HG02981 (cell line): ENCODE measurements at regions not wholly inside any gene's neighbourhood (a gene's known extent, or its start where the extent isn't known, plus 50 kb on each side); places are given as distances from the start of the nearest gene placed in this dataset.

Source experiments
- ATAC-seq: cut with Tn5 transposase; IDR thresholded peaks from one replicate; pipeline ENCODE4 v1.9.1; 2021; ENCODE audit warnings: mild to moderate bottlenecking, moderate library complexity; ENCODE audit not compliant: unreplicated experiment

DNA sequence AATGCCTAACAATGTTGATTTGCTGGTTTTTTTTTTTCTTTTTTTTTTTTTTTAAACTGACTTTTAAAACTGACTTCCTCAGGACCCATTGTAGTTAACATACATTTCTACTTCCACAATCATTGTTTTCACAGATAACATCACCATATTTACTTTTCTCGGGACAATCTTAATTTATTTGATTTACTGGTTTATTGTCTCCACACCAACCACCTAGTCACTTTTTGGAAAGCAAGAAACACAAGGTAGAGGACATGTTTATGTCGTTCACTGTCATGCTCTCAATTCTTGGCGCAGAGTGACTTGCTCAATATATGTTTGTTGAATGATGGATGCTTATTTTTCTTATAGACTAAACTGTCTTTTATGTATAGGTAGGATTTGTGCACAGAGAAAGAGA is 2280.7 kb downstream of the MAT2B start:
- ATAC-seq = no peak

DNA sequence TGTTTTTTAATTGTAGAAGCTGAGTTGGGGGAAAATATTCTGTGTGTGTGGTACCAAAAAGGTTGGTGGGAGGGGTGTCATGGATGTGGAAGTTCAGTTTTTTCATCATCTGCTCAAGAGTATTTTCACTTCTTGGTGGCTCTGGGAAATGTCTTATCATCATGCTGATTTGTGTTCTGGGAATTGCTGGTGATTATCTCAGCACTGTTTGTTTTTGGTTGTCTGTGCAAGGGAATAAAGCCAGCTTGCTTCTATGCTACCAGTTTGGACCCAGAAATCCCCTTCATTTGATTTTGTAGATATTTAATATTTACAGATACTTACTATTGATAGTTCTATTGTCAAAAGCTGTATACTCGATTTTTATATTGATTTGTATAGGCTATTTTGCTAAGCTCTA is 2289.7 kb downstream of the MAT2B start:
- no peak for ATAC-seq

DNA sequence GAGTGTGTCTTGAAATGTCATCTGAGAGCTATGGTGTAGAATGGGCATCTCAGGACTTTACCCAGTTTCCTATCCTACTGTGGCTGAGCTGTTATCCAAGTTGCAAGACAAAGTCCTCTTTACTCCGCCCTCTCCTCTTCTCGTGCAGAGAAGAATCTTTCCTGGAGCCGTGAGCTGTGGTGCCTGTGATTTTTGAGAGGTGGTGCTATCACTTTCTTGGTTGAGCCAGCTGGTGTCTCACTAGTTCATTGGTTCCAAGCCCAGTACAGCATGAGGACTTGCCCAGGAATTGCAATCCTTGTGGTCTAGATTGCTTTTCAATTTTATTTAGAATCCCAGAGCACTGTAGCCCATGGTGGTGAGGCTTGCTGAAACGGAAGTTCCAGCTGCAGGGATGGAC is 2300.3 kb downstream of the MAT2B start:
- ATAC-seq = no peak

DNA sequence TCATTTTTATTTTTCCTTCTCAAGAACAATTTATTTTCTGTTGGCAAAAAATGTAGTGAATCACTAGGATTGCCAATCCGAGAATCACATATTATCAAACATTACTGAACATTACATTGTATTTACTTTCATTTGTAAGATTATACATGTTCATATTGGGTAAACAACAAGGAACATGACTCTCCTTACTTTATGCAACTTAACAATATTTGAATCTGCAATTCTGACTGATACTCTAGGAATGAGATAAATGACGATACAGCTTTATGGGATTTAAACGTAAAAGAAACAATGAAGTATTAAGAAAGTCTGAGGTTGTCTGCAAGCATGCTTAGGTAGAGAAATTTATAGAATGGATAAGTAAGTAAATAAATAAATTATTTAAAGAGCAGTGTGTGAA is 2302.9 kb downstream of the MAT2B start:
- no peak for ATAC-seq

DNA sequence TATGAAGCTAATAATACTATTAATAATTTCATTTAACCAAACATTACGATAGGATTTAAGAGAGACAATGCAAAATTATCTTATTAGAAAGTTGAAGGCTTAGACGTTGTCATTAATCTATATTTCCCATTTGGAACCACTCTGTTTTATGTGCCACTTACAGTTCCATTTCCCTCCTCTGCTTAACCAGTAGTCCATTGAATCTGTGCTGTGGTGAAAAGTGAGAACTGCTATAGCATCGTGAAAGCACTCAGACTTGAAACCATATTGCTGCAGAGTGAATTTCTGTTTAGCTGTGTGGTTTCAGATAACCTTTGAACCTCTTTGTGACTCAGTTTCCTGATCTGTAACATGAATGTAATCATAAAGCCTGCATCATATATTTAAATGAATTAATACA is 2304.5 kb downstream of the MAT2B start:
- no peak for ATAC-seq

DNA sequence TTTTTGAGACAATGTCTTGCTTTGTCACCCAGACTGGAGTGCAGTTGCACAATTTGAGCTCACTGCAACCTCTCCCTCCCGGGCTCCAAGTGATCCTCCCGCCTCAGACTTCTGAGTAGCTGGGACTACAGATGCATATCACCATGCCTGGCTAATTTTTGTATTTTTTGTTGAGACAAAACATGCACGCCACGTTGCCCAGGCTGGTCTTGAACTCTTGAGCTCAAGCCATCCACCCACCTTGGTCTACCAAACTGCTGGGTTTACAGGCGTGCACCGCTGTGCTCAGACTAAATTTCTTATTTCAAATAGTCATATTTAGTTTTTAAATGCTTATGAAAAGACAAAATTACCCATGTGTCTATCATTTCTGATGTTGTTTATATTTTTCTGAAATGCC is 2324.1 kb downstream of the MAT2B start:
- ATAC-seq = no peak

DNA sequence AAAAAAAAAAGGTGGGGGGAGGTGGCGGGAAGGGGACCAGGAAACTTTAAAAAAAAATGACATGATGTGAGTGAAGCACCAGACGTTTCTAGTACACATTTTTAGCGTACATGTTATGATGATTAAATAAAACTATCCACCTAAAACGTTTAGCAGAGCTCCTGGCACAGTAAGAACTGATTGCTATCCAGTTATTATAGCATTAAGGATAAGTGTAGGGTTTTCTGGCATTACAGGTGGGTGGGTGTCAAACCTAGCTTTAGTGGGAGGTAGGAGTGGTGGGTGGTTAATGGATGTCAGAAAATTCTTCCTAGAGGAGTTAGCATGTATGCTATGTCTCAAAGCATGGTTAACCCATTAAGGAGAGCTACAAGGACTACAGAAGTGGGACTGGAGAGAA is 2329.5 kb downstream of the MAT2B start:
- no peak for ATAC-seq

DNA sequence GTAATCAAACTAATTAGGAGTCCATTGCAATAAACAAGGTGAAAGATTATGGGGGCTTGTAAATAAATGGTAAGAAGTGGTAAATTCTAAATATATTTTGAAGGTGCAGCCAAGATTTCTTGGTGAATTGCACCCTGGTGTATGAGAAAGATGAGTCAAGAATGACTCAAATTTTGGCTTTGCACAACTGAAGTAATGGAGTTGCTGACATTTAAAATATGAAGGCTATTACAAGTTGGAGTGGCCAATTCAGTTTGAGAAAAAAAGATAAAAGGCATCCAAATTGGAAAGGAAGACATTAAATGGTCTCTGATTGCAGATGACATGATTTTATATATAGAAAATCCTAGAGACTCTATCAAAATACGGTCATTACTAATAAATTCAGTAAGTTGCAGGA is 2330.6 kb downstream of the MAT2B start:
- no peak for ATAC-seq

DNA sequence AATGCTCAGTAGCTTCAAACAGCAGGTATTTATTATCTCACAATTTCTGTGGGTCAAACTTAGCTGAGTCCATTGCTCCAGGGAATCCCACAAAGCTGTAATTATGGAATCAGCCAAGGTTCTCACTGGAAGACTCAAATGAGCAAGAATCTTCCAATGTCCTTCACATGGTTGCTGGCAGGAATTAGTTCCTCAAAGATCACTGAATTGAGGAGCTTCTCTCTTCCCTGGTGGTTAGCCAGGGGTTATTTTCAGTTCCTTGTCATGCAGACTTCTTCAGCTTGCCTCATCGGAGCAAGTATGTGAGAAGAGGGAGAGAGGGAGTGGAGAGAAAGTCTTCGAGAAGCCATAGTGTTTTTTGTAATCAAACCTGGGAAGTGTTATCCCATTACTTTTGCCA is 2331.9 kb downstream of the MAT2B start:
- ATAC-seq = no peak

DNA sequence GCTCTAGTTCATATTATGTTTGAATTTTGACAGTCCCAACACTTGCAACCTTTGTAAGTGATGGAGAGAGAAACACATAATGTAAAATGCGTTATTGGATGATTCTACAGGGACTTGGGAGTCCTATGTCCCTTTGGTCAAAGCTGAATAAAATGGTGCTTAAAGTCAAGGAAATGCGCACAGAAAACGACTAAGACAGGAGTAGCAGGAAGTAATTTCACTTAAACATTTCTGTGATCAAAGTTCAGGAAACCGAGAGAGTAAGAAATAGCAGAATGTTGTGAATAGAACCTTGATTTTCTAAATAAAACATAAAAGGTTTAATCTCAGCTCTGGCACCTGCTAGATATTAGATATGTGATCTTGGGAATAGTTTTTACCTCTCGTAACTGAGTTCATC is 2339.2 kb downstream of the MAT2B start:
- ATAC-seq = no peak

DNA sequence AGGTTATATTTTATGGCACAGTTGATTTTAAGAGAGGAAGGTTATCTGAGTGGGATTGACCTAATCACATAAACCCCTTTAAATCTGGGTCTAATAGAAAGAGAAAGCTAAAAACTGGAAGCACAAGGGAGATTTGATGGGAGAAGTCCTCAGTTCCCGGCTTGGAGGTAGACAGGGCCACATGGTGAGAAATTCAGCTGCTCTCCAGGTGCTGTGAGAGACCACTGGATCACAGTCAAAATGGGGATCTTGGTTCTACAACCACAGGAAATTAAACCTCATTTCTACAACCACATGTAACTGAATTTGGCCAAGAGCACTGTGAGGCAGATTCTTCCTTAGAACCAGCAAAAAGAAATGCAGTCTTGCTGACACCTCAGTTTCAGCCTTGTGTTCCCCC is 2352.7 kb downstream of the MAT2B start:
- ATAC-seq = no peak

DNA sequence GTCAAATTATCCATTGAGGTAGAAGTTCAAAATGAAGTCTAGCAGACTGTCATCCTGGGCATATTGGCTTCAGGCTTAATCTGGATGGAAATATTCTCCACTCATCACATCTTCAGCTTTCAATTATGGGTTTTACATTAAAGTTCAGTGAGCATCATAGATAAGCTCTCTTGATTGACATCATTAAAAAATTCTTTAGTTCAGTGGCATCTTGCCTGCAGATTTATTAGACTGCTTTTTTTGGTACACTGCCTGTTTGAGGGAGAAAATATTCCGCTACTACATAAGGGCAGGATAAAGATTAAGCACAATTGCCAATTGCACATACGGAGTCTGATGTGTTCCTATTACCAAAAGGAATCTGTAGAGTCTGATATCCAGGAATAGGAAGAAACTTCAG is 2353.8 kb downstream of the MAT2B start:
- no peak for ATAC-seq

DNA sequence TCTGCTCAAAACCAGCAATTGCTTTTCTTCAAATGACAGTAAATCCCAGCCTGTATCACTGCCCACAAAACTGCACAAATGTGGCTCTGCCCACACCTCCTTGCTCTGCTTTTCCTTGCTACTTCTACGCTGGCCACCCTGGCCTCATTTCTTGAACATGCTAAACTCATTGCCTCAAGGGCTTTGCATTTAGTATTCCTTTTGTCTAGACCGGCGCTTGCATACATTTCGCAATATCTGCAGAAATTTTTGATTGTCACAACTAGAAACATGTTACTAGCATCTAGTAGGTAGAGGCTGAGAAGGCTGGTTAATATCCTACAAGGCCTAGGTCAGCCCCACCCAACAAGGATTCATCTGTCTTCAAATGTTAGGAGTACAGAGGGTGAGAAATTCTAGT is 2357.8 kb downstream of the MAT2B start:
- ATAC-seq = no peak

DNA sequence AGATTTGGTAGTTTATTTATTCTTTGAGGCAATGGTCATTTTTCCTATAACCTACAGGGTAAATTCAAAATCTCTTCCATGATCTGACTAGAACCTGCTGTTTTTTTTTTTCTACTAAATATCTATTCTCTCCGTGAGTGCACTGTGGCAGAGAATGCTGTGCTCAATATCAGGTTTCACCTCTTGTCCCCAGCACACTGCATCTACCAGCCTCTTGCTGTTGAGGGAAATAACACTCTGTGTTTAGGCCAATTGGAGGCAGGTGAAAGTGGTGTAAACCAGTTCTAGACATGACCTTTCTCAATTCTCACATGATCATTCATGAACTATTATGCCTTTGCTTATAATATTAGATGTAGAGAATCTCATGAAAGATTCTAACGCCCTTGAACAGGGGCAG is 2365.9 kb downstream of the MAT2B start:
- no peak for ATAC-seq

DNA sequence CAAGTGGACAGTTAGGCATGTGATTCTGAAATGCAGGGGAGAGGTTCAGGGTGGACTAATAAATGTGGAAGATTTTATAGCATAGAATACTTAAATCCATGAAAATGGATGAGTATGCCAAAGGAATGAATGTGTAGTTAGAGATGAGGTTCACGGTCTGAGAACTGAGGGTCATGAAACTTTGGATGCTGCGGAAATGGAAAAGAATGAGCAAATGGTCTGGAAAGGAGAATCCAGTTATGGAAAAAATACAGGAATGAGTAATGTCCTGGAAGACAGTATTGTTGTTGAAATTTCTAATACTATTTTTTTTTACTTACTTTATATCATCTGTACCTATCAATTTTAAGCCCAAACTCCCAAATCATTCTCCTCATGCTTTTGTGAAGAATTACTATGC is 2369.4 kb downstream of the MAT2B start:
- no peak for ATAC-seq

DNA sequence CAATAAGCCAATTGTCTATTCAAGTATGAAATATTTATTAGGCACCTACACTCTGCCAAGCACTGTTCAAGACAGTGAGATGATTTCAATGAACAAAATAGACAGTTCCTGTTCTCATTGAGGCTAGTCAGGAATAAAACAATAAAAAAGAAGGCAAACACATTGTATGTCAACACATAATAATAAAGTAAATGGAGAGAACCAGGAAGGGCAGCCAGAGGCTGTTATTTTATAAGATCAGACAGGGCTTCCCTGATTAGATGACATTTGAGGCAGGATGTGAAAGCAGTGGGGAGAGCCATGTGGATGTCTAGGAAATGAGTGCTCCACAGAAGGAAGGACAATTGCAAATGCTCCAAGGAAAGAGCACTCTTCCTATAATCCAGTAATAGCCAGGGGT is 2371.1 kb downstream of the MAT2B start:
- ATAC-seq = no peak

DNA sequence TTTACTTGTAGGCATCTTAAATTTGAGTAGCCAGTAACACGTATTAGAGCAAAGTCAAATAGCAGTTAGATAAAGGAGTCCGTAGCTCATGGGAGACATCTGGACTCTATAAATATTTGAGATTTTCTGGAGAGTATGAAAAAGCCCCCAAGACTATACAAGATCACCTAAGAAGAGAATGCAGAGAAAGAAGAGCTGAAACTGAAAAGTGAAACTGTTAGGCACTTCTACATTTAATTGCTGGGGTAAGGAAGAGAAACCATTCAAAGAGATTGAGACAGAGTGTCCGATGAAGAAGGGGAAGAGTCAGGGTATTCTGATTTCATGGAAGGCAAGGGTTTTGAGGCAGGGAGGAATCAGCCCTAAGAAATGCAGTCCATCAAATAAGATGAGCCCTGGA is 2372.1 kb downstream of the MAT2B start:
- ATAC-seq = no peak

DNA sequence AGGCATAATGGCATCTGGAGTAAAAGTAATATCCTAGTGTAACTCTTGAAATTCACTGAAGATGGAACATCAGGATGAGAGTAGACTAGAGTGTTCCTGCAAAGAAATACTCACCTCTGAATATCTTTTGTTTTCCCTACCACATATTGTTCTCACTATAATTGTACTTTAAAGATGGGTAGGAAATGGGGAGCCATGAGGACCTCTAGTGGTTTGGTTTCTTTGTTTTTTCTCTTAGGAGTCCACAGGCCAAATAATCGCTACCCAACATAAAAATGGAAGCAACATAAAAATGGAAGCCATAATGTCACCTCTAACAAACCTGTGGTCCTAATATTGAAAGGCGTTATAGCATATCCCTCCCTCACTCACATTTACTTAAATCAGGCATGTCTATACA is 2375.8 kb downstream of the MAT2B start:
- ATAC-seq = no peak

DNA sequence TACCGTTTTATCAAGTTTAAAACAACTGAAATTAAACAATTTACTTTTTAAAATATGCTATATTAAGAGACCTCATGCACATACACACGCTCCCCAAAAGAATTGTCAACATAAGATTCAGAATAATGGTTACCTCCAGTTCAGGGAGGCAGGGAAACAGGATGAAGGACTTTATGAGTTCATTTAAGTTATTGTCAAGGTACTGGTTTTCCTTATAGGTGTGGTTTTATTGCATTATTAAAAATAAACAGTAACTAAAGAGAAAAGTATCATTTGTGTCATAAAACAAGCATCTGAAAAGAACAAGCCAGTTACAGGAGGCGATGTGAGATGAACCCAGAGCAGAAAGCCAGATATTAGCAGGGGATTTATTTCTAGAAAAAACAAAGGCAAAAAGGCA is 2376.7 kb downstream of the MAT2B start:
- ATAC-seq = no peak

DNA sequence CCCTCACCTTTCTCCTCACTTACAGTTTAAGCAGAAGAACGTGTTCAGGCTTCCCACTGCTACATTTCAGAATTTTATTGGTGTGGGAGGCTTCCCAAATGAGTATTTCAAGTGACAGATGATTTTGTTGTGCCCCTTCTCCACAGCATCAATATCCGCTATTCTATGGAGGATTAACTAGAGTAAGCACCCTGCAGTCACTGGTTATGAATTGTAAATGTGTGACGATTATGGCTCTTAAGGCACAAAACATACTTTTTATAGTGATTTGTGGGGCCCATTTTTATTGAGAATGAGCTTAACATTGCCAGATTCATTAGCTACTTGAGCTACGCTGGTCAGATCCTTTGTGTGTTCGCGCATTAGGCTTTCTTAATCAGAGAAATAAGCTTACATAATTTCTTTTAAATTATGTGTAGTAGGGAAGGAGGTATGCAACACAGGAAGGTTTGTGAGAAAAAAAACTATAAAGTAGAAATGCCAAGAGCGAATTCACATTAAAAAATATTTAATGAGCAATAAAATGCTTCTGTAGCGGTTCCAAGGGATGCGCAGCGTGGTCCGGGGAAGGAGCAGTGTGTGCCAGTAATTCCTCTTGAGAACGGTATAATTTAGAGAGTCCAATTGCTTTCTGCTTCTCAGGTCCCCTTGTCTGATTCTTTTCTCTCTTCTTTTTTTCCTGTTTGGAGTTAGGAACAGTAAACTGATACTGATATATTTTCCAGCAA is 2380.4 kb downstream of the MAT2B start:
- no peak for ATAC-seq

DNA sequence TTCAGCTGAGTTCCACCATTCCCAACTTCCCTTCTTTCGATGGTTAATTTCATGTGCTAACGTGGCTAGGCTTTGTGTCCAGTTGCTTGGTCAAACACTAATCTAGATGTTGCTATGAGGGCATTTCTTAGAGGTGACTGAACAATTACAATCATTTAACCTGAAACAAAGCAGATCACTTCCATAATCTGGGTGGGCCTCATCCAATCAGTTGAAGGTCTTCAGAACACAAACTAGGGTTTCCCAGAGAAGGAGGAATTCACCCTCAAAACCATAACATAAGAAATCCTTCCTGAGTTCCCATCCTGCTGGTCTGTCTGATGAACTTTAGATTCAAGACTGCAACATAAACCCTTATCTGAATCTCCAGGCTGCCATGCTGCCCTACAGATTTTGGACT is 2381.7 kb downstream of the MAT2B start:
- ATAC-seq = no peak

DNA sequence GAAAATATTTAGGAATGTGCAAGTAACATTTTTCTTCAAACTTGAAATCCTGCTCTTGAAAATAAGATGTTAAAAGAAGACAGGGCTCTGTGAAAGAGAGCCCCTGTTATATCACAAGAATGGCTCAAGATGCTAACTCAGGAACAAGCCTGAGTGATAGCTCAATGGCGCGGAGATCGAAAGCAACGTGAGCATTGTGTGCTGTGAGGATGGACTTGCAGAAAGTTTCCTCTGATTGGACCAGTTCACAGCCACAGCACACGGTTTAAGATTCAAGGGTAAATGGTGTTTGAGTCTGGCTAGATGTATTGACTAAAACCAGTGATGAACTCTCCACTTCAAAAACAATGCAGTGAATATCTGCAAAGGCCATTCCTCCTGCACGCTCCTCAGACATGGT is 2387.0 kb downstream of the MAT2B start:
- ATAC-seq = no peak

DNA sequence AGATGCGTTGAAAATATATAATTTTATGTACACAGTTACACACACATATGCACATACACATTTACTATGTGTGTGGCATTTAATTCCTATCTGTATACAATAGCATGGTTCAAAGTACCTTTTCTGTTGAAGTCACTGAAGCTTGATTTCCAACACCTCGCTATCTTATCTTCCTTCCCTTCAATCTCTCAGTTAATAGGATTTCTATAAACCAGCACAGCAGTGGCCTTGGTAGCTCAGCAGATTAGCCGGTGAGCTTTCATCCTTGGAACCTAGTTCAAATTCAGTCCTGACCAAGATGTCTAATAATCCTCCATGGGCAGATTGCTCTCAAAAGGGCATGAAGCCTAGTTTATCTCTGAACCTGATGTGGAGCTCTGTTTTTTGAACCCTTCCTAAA is 2389.5 kb downstream of the MAT2B start:
- no peak for ATAC-seq

DNA sequence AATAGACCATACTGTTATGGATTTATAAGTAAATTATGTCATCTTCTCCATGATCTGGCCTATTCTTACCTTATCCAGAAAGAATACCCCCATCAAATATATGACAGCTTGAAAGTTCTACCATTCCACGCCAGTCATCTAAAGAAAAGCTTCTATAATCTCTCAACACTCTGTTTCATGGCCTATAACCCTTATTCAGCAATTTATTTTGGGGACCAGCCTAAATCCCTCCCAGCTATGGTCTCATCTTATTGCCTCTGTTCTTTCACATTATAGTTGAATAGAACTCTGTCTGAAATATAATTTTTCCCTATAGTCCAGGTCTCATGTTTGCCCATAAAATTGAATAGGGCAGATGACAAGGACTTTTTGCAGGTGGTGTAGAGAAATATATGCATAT is 2387.6 kb upstream of the WWC1 start:
- no peak for ATAC-seq
